ENCODE measurements at regions not wholly inside any gene's neighbourhood (a gene's known extent, or its start where the extent isn't known, plus 50 kb on each side); places are given as distances from the start of the nearest gene placed in this dataset.
"Not testable (repeated sequence)": the region's sequence is repeated elsewhere in the genome, so short reads cannot be mapped to it uniquely, and the experiment has no call there.

DNA sequence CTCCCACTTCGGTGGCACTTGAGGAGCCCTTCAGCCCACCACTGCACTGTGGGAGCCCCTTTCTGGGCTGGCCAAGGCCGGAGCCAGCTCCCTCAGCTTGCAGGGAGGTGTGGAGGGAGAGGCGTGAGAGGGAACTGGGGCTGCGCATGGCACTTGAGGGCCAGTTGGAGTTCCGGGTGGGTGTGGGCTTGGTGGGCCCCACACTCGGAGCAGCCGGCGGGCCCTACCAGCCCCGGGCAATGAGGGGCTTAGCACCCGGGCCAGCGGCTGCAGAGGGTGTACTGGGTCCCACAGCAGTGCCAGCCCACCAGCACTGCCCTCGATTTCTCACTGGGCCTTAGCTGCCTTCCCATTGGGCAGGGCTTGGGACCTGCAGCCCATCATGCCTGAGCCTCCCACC is 78.8 kb upstream of the TRPC7 start:
- TF ChIP-seq POLR2A (IDR thresholded peaks at IDR 0.05; ENCODE audit: extremely low read depth, insufficient read length); MYC (IDR thresholded peaks at IDR 0.05; ENCODE audit: low read depth, low read length): not testable (repeated sequence)
- TF ChIP-seq, protein P1, sequence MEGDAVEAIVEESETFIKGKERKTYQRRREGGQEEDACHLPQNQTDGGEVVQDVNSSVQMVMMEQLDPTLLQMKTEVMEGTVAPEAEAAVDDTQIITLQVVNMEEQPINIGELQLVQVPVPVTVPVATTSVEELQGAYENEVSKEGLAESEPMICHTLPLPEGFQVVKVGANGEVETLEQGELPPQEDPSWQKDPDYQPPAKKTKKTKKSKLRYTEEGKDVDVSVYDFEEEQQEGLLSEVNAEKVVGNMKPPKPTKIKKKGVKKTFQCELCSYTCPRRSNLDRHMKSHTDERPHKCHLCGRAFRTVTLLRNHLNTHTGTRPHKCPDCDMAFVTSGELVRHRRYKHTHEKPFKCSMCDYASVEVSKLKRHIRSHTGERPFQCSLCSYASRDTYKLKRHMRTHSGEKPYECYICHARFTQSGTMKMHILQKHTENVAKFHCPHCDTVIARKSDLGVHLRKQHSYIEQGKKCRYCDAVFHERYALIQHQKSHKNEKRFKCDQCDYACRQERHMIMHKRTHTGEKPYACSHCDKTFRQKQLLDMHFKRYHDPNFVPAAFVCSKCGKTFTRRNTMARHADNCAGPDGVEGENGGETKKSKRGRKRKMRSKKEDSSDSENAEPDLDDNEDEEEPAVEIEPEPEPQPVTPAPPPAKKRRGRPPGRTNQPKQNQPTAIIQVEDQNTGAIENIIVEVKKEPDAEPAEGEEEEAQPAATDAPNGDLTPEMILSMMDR (IDR thresholded peaks at IDR 0.05; ENCODE audit: low read depth, low read length): not testable (repeated sequence)

All from NB4 (cell line).